ENCODE measurements at regions not wholly inside any gene's neighbourhood (a gene's known extent, or its start where the extent isn't known, plus 50 kb on each side); places are given as distances from the start of the nearest gene placed in this dataset.

DNA sequence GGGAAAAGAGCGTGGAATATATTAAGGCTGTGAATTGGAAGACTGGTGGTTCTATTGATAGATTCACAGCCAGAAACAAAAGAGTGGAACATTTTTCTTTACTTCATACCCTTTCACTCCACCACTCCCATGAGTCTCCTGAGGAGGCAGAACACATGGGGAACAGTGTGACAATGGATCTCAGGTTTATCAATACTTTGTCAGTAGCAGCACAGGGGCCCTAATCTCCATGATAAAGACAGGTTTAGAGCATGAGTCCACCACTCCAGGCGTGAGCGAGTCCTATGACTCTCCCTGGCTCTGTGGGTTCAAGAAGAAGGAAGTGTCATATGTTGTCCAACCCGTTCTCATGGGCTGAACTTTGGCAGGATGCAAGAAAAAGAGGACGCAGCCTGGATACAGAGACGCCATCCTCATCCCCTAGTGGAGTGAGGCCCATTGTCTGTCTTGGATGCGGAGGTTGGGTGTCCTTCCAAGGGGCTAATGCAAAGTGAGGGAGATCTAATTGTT, 361.2 kb downstream of the TMEM114 start:
- TF ChIP-seq, protein P1, sequence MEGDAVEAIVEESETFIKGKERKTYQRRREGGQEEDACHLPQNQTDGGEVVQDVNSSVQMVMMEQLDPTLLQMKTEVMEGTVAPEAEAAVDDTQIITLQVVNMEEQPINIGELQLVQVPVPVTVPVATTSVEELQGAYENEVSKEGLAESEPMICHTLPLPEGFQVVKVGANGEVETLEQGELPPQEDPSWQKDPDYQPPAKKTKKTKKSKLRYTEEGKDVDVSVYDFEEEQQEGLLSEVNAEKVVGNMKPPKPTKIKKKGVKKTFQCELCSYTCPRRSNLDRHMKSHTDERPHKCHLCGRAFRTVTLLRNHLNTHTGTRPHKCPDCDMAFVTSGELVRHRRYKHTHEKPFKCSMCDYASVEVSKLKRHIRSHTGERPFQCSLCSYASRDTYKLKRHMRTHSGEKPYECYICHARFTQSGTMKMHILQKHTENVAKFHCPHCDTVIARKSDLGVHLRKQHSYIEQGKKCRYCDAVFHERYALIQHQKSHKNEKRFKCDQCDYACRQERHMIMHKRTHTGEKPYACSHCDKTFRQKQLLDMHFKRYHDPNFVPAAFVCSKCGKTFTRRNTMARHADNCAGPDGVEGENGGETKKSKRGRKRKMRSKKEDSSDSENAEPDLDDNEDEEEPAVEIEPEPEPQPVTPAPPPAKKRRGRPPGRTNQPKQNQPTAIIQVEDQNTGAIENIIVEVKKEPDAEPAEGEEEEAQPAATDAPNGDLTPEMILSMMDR (IDR thresholded peaks at IDR 0.05) = no peak
- no peak for TF ChIP-seq EP300 (IDR thresholded peaks at IDR 0.05)

Measured in esophagus muscularis mucosa (tissue), 3 donors.